ENCODE measurements at regions not wholly inside any gene's neighbourhood (a gene's known extent, or its start where the extent isn't known, plus 50 kb on each side); places are given as distances from the start of the nearest gene placed in this dataset.

DNA sequence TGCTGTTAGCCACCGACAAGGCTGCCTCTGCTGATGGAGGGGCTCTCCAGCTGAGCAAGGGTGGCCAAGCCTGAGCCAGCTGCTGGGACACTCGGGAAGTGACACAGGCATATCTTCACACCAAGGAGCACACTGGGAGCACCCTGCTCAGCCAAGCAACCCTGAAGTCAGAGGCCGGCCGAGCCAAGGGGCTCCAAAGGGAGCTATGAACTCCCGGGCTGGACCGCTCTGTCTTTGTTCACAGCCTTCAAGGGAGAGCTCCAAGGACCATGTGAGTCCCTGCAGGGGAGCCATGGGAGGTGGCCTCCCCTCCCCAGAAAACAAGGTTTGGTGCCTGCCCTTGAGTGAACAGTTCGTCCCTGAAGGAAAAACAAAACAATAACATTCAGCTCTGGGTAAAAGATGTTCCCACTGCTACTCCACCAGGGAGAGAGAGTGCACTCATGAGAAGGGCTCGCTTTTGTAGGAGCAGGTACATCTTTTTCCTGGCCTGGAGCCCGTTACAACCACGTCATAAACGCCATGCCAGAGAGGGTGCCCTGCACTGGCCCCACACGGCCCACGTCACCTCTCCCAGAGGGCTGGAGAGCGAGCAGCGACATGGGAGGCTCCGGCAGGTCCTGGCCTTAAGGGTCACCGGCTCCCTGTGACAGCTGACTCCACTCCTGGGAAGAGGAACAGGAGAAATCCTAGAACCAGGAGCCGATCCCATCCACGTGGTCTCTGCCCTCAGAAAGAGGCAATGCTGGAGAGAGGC, 56.3 kb upstream of the SLC25A33 start:
- TF ChIP-seq, protein P1, sequence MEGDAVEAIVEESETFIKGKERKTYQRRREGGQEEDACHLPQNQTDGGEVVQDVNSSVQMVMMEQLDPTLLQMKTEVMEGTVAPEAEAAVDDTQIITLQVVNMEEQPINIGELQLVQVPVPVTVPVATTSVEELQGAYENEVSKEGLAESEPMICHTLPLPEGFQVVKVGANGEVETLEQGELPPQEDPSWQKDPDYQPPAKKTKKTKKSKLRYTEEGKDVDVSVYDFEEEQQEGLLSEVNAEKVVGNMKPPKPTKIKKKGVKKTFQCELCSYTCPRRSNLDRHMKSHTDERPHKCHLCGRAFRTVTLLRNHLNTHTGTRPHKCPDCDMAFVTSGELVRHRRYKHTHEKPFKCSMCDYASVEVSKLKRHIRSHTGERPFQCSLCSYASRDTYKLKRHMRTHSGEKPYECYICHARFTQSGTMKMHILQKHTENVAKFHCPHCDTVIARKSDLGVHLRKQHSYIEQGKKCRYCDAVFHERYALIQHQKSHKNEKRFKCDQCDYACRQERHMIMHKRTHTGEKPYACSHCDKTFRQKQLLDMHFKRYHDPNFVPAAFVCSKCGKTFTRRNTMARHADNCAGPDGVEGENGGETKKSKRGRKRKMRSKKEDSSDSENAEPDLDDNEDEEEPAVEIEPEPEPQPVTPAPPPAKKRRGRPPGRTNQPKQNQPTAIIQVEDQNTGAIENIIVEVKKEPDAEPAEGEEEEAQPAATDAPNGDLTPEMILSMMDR (conservative IDR thresholded peaks at IDR 0.05; ENCODE audit: low read depth in 2 of 2): no peak
- TF ChIP-seq POLR2AphosphoS5 (IDR thresholded peaks at IDR 0.05; ENCODE audit: low read depth) (no peak), EZH2phosphoT487 (IDR thresholded peaks at IDR 0.05; ENCODE audit: unreplicated experiment) (no peak), CREB1 (CRISPR knock-in tag; IDR thresholded peaks at IDR 0.05; ENCODE audit: low read depth) (no peak), EZH2 (IDR thresholded peaks at IDR 0.05; ENCODE audit: low read depth, unreplicated experiment) (no peak), NANOG (IDR thresholded peaks at IDR 0.05; ENCODE audit: borderline replicate concordance) (no peak)
- TF ChIP-seq, protein P2, sequence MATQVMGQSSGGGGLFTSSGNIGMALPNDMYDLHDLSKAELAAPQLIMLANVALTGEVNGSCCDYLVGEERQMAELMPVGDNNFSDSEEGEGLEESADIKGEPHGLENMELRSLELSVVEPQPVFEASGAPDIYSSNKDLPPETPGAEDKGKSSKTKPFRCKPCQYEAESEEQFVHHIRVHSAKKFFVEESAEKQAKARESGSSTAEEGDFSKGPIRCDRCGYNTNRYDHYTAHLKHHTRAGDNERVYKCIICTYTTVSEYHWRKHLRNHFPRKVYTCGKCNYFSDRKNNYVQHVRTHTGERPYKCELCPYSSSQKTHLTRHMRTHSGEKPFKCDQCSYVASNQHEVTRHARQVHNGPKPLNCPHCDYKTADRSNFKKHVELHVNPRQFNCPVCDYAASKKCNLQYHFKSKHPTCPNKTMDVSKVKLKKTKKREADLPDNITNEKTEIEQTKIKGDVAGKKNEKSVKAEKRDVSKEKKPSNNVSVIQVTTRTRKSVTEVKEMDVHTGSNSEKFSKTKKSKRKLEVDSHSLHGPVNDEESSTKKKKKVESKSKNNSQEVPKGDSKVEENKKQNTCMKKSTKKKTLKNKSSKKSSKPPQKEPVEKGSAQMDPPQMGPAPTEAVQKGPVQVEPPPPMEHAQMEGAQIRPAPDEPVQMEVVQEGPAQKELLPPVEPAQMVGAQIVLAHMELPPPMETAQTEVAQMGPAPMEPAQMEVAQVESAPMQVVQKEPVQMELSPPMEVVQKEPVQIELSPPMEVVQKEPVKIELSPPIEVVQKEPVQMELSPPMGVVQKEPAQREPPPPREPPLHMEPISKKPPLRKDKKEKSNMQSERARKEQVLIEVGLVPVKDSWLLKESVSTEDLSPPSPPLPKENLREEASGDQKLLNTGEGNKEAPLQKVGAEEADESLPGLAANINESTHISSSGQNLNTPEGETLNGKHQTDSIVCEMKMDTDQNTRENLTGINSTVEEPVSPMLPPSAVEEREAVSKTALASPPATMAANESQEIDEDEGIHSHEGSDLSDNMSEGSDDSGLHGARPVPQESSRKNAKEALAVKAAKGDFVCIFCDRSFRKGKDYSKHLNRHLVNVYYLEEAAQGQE (IDR thresholded peaks at IDR 0.05; ENCODE audit: unreplicated experiment): no peak

All from GM23338 (cell line).